ENCODE measurements at regions not wholly inside any gene's neighbourhood (a gene's known extent, or its start where the extent isn't known, plus 50 kb on each side); places are given as distances from the start of the nearest gene placed in this dataset.

- no peak for DNase-seq (ENCODE audit: low read depth)
- TF ChIP-seq, protein P1, sequence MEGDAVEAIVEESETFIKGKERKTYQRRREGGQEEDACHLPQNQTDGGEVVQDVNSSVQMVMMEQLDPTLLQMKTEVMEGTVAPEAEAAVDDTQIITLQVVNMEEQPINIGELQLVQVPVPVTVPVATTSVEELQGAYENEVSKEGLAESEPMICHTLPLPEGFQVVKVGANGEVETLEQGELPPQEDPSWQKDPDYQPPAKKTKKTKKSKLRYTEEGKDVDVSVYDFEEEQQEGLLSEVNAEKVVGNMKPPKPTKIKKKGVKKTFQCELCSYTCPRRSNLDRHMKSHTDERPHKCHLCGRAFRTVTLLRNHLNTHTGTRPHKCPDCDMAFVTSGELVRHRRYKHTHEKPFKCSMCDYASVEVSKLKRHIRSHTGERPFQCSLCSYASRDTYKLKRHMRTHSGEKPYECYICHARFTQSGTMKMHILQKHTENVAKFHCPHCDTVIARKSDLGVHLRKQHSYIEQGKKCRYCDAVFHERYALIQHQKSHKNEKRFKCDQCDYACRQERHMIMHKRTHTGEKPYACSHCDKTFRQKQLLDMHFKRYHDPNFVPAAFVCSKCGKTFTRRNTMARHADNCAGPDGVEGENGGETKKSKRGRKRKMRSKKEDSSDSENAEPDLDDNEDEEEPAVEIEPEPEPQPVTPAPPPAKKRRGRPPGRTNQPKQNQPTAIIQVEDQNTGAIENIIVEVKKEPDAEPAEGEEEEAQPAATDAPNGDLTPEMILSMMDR (conservative IDR thresholded peaks at IDR 0.05; ENCODE audit: low read depth, low read length), result no peak
- no peak overlapping the region for H3K4me3 ChIP-seq (ENCODE audit: low read depth, low read length)
Observed at GRCh38 chr3:18656410-18656809, 231.3 kb upstream of the SATB1 start.

GRCh38 chr3:18655827-18656226, 230.7 kb upstream of the SATB1 start:
- TF ChIP-seq, protein P1 (conservative IDR thresholded peaks at IDR 0.05; ENCODE audit: low read depth, low read length), result no peak
- no peak overlapping the region for H3K4me3 ChIP-seq (ENCODE audit: low read depth, low read length)
- DNase-seq (ENCODE audit: low read depth), result no peak

- no peak overlapping the region for H3K4me3 ChIP-seq (ENCODE audit: low read depth, low read length)
- TF ChIP-seq, protein P1 (conservative IDR thresholded peaks at IDR 0.05; ENCODE audit: low read depth, low read length), result no peak
- DNase-seq (ENCODE audit: low read depth), result no peak
Observed at GRCh38 chr3:18652781-18653180, 227.6 kb upstream of the SATB1 start.

GRCh38 chr3:18650731-18651130, 225.6 kb upstream of the SATB1 start:
- H3K4me3 ChIP-seq (ENCODE audit: low read depth, low read length), result no peak overlapping the region
- TF ChIP-seq, protein P1 (conservative IDR thresholded peaks at IDR 0.05; ENCODE audit: low read depth, low read length), result no peak
- DNase-seq (ENCODE audit: low read depth), result no peak

DNA sequence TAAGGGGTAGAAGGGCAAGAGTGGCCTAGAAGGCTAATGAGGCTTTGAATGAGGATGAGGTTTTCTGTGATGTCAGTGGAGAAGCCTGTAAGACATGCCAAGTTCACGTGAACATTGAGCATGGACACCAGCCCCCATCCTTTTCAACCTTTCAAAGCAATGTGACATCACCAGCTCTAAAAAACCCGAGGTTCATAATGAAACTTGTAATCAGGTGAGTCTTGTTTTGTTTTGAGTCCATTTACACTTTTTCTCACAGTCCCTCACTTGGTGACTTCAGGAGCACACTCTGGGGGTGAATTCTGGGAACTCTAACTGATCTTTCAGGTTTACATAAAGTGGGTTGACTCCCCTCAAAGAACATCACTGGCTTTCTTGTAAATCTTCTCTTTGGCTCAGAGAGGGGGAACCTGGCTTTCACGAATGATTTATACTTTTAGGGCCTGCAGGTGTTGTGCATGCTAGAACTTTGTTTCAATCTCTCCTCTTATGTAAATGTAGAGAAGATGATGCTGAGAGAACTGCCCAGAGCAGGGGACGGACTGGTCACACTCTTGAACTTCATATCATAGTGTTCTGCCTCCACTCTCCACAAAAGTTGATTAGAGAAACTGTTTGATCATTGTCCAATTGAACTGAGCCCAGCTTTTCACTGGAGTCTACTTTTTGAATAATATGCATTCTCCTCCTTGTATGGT, 224.7 kb upstream of the SATB1 start:
- no peak for DNase-seq (ENCODE audit: low read depth)
- H3K4me3 ChIP-seq (ENCODE audit: low read depth, low read length), result no peak overlapping the region
- TF ChIP-seq, protein P1 (conservative IDR thresholded peaks at IDR 0.05; ENCODE audit: low read depth, low read length), result no peak

- DNase-seq (ENCODE audit: low read depth), result no peak
- TF ChIP-seq, protein P1 (conservative IDR thresholded peaks at IDR 0.05; ENCODE audit: low read depth, low read length), result no peak
- no peak overlapping the region for H3K4me3 ChIP-seq (ENCODE audit: low read depth, low read length)
Observed at GRCh38 chr3:18648868-18649462, 223.8 kb upstream of the SATB1 start.

GRCh38 chr3:18648159-18648558, 223.0 kb upstream of the SATB1 start:
- TF ChIP-seq, protein P1 (conservative IDR thresholded peaks at IDR 0.05; ENCODE audit: low read depth, low read length), result no peak
- H3K4me3 ChIP-seq (ENCODE audit: low read depth, low read length), result no peak overlapping the region
- no peak for DNase-seq (ENCODE audit: low read depth)

Measured in choroid plexus epithelial cell (primary cell).